Islet of Langerhans (tissue), 1 donor: ENCODE measurements at regions not wholly inside any gene's neighbourhood (a gene's known extent, or its start where the extent isn't known, plus 50 kb on each side); places are given as distances from the start of the nearest gene placed in this dataset.
"Not testable (repeated sequence)": the region's sequence is repeated elsewhere in the genome, so short reads cannot be mapped to it uniquely, and the experiment has no call there.

Source experiments
- FAIRE-seq: peaks from one replicate; lab custom pipeline; 2011; peaks lifted over from hg19 to GRCh38; lab: Jason Lieb, UNC

DNA sequence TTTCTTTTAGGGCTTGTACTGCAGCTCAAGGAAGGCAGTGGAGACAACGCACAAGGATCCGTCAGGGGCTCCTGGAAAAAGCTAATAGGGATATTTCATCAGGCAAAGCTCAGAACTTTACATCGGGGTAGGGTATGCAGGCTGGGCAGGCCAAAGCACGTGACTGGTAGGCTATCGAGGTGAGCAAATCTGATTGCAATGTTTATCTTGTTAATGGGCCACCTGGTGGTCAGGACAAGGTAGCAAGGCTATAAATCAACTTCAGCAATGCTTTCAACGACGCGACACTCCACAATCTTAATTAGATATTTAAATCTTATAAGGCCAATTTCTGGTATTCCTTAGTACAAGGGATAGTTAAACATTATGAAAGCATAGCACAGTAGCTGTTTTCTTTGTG, 1302.8 kb upstream of the EYS start:
- FAIRE-seq: no peak

DNA sequence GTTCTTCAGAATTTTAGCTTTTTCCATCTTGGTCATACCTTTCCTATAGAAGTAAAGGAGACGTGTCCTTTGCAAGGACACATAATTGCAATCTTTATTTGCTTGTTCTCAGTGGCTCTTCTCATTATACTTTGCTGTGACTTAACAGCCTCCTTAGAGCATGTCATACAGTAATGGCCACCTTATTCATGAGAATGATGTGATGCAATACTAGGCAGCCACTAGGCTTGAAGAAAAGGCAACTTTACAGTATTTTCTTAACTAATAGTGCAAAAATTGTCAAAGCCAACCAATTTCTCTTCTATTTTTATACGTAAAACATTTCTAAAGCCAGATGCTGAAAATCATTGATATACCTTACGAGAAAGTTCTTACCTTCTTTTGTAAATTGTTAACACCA, 1296.8 kb upstream of the EYS start:
- no peak for FAIRE-seq

DNA sequence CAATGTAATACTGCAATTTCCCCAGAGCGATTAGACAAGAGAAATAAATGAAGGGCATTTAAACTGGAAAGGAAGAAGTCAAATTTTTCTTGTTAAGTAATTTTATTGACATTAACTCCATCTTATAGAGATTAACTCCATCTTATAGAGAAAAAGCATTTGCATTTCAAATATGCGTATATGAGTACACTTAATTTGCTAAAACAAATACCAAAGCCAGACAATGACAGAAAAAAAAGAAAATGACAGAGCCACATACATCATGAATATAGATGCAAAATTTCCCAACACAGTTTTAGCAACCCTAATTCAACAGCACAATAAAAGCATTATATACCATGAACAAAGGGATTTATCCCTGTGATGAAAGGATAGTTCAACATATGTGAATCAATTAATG, 1293.1 kb upstream of the EYS start:
- no peak for FAIRE-seq

GRCh38 chr6:66997579-66997978, 1290.6 kb upstream of the EYS start:
- not testable (repeated sequence) for FAIRE-seq

- FAIRE-seq: no peak
Measured at GRCh38 chr6:66995669-66996068, 1288.6 kb upstream of the EYS start.

- not testable (repeated sequence) for FAIRE-seq
Measured at GRCh38 chr6:66993708-66994107, 1286.7 kb upstream of the EYS start.

DNA sequence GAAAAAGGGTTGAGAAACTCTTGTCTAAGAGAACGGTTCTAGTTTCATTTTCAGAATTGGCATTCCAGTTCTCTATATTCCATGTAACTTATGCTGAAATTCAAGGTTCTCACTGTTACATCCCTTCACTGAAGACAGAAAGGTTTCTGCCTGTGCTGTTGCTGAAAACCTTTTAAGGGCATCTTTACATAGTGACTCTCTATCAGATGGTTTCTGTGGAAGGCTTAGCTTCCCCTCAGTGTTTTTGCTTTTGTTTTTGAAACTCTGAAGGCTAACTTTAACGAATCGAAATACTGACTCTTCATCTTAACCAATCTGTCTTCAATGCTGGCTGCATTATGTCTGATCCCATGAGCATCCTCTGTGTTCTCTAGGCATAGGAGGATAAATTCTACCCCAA, 1286.2 kb upstream of the EYS start:
- no peak for FAIRE-seq

DNA sequence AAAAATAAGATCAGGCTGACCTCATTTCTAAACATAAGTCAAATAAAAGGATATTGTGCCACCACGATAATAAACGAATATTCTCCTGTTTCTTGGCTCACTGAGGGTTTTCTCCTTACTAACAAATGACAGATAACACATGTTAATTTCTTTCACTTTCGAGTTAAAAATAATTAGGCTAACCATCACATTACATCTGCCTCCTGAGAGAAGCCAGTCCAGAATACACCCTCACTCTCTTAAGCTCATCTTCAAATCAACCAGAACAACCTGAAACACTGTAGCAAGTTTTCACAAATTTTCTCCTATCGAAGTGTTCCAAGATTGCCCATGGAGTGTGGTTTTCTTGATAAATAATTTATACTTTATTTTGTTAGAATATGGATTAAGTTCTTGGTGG, 1285.6 kb upstream of the EYS start:
- FAIRE-seq: no peak

DNA sequence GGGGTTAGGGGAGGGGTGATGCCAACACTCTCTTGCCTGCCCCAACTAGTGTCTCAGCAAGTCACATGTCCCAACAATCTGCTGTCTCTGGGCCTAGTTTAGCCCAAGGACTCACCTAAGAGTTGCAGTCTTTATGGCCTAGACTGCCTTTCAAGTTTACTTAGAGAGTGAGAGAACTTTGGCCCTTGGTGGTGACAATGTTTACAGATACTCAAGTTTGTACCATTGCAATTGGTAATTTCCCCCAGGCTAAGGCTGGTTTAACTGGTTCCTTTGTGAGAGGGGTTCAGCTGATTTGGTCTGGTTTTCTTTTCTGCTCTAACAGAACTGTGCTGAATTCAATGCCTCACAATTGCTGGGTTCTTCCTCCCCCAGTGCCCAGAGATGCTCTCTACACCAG, 1279.9 kb upstream of the EYS start:
- FAIRE-seq: no peak

- FAIRE-seq: no peak
Measured at GRCh38 chr6:66985816-66986215, 1278.8 kb upstream of the EYS start.

DNA sequence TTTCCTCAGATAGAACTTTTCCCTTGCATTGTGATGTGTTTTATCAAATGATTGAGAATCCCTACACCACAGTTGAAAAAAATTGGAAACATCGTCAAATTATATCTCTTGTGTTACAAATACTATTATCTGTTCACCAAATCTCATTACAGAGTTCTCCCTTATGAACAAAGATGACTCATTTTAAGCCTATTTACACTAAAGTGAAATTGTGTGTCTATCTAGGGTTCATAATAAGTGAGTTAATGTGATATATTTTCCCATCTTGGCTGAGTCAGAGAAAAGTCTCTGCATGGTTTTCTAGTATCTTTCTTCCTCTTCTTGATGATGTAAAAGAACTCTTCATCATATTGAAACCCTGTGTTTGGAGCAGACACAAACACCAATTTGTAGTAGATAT, 1263.3 kb upstream of the EYS start:
- FAIRE-seq: no peak

- no peak for FAIRE-seq
Measured at GRCh38 chr6:66965227-66965626, 1258.2 kb upstream of the EYS start.

GRCh38 chr6:66964216-66964615, 1257.2 kb upstream of the EYS start:
- no peak for FAIRE-seq

GRCh38 chr6:66962082-66962481, 1255.1 kb upstream of the EYS start:
- FAIRE-seq: no peak

GRCh38 chr6:66961191-66961590, 1254.2 kb upstream of the EYS start:
- FAIRE-seq: no peak

DNA sequence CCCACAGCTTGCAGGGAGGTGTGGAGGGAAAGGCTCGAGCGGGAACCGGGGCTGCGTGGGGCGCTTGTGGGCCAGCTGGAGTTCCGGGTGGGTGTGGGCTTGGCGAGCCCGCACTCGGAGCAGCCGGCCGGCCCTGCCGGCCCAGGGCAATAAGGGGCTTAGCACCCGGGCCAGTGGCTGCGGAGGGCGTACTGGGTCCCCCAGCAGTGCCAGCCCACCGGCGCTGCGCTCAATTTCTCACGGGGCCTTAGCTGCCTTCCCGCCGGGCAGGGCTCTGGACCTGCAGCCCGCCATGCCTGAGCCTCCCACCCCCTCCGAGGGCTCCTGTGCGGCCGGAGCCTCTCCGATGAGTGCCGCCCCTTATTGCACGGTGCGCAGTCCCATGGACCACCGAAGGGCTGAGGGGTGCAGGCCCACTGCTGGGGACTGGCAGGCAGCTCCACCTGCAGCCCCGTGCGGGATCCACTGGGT, 1242.2 kb upstream of the EYS start:
- FAIRE-seq: no peak

DNA sequence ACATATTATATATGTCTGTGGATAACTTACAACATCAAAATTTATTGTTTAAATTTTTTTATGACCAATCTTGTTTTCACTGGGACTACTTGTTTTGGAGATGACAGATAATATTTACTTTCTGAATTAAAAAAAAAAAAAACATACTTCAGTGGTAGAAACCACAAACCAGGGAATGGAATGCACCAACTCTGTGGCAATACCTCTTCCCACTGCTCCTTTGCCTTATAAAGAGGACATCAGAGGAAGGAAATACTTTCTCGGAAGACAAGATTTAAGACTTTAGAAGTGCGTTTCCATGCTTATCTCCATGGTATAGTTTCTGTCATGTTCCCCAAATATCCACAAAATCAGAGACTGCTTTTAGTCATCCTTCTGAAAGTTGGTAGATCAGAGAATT, 1241.1 kb upstream of the EYS start:
- no peak for FAIRE-seq

GRCh38 chr6:66940003-66940402, 1233.0 kb upstream of the EYS start:
- FAIRE-seq: no peak

DNA sequence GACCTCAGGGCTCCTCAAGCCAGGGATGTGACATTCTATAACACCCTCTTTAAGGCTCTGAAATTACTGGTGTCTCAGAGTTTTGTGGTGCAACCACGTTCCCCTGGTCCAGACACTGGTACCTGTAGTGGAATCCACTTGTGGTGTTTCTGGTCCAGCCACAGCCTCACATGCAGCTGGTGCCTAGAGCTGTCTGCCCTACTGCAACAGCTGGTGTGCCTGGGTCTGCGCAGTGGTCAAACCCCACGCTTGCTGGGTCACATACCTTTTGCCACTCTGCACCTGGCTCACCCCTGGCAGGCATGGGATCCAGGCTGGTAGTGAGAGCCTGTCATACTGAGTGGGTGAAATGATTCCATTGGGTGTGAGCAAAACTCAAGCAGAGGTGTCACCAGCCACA, 1230.2 kb upstream of the EYS start:
- FAIRE-seq: no peak

- FAIRE-seq: no peak
Measured at GRCh38 chr6:66935612-66936011, 1228.6 kb upstream of the EYS start.

- FAIRE-seq: no peak
Measured at GRCh38 chr6:66931787-66932186, 1224.8 kb upstream of the EYS start.

GRCh38 chr6:66930559-66931290, 1223.7 kb upstream of the EYS start:
- no peak for FAIRE-seq

GRCh38 chr6:66926060-66926459, 1219.0 kb upstream of the EYS start:
- no peak for FAIRE-seq

DNA sequence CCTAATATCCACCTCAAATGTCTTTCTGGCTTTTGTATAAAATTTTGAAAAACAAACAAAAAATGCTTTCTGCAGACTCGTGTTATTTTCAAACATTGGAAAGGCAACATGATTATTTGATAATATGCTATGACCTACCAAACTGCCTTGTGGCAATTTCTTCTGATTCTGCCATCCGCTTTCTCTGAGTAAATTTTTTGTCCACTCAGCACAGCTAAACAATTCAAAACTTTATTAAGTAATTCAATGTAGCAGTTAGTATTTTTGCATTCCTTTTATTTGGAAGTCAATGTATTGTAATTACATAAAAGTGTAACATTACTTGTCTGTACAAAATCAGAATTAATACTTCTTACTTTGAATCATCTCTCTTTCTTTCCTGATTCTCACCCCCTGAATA, 1206.6 kb upstream of the EYS start:
- FAIRE-seq: no peak

- no peak for FAIRE-seq
Measured at GRCh38 chr6:66902457-66902856, 1195.4 kb upstream of the EYS start.
